Breast epithelium (tissue), 4 donors: ENCODE measurements at regions not wholly inside any gene's neighbourhood (a gene's known extent, or its start where the extent isn't known, plus 50 kb on each side); places are given as distances from the start of the nearest gene placed in this dataset.

Experiments
- DNase-seq, 2 donors: peaks; one replicate each; pipeline ENCODE4 v3.0.0-alpha.2; 2019; ENCODE audit warnings: low spot score in 2 of 2
- H3K27ac ChIP-seq, 2 donors: fragments of 200-600 bp; sonication (generic) in 1 of 2; one replicate each; pipeline ENCODE4 v1.5.1; 2016 to 2019; ENCODE audit warnings: mild to moderate bottlenecking in 1 of 2
- H3K27me3 ChIP-seq, 2 donors: fragments of 200-600 bp; sonication (generic) in 1 of 2; one replicate each; pipeline versions ENCODE4 v1.5.1 to v1.6.0; 2017 to 2019; ENCODE audit warnings: control low read depth in 1 of 2, mild to moderate bottlenecking in 1 of 2
- H3K36me3 ChIP-seq: fragments of 200-600 bp; one replicate; pipeline ENCODE4 v1.5.1; 2019
- H3K4me1 ChIP-seq, 2 donors: fragments of 200-600 bp; sonication (generic); one replicate each; pipeline ENCODE4 v1.5.1; 2016 to 2019; ENCODE audit warnings: control low read depth in 1 of 2
- H3K4me3 ChIP-seq, 3 donors: fragments of 200-600 bp; sonication (generic); 1 replicate in 2 of 3; 2 replicates in 1 of 3; pipeline ENCODE4 v1.5.1; 2016 to 2019; ENCODE audit warnings: mild to moderate bottlenecking in 3 of 3, moderate library complexity in 2 of 3
- H3K9me3 ChIP-seq, 2 donors: fragments of 200-600 bp; sonication (generic) in 1 of 2; one replicate each; pipeline ENCODE4 v1.5.1; 2016 to 2019; ENCODE audit warnings: control low read depth in 1 of 2
- POLR2A ChIP-seq: fragments of 450-650 bp; IDR thresholded peaks from one replicate; pipeline ENCODE4 v1.6.1; 2016; ENCODE audit warnings: antibody characterized with exemption, mild to moderate bottlenecking, moderate library complexity
- POLR2AphosphoS5 ChIP-seq, 3 donors: sonication (generic); formaldehyde crosslinking; IDR thresholded peaks; one replicate each; pipeline ENCODE4 v1.6.1; 2017; ENCODE audit warnings: antibody characterized with exemption in 3 of 3
- intact Hi-C: fragments of 100-400 bp; cut with DNase I; formaldehyde crosslinking; loops from one replicate; pipeline ENCODE4 v1.15.1; 2023; ENCODE audit warnings: low total_unique reads
- TF ChIP-seq, protein P1 (sequence below), 3 donors: fragments of 450-650 bp; IDR thresholded peaks; one replicate each; pipeline ENCODE4 v1.5.1; 2016 to 2017; ENCODE audit warnings: antibody characterized with exemption in 3 of 3, mild to moderate bottlenecking in 3 of 3, moderate library complexity in 3 of 3

DNA sequence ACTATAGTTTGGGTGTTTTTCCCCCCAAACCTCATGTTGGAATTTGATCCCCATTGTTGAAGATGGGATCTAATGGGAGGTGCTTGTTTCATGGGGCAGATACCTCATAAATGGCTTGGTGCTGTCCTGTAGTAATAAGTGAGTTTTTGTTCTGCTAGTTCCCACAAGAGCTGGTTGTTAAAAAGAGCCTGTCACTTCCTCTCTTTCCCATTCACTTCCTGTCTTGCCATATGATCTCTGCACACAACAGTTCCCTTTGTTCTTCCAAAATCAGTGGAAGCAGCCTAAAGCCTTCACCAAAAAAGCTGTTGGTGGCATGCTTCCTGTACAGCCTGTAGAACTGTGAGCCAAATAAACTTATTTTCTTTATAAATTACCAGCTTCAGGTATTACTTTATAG, 768.2 kb upstream of the VRK2 start:
- no peak for TF ChIP-seq POLR2AphosphoS5 (IDR thresholded peaks at IDR 0.05)
- no peak overlapping the region for H3K4me3 ChIP-seq
- H3K27me3 ChIP-seq, result no peaks in the 10 kb centered on the region
- H3K27ac ChIP-seq, result no peak overlapping the region
- intact Hi-C loops, result no loop called here
- H3K4me1 ChIP-seq, result no peaks in the 10 kb centered on the region
- H3K36me3 ChIP-seq, result no peaks in the 10 kb centered on the region
- no peak for DNase-seq
- peaks cover 6 to 19% of the 10 kb centered on the region in 2 donors for H3K9me3 ChIP-seq

DNA sequence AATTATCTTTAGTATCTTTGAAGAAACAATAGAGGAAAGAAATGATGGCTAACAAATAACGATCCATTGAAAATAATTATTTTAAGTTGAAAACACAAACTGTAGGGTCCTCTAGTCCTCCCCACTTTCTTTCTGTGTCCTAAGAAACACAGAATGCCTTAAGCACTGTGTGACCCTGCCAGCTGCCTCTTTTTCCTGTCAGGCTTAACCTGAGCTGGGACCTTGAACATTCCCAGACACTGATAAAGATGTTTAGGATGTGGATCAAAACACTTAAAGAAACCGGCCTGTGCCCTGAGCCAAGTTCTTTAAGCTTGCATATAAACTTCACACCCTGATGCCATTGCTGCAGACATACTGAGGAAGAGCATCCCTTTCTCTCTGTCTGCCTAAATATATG, 755.4 kb upstream of the VRK2 start:
- no peaks in the 10 kb centered on the region for H3K4me1 ChIP-seq
- no peak overlapping the region for H3K4me3 ChIP-seq
- no peaks in the 10 kb centered on the region for H3K9me3 ChIP-seq
- intact Hi-C loops, result no loop called here
- no peak overlapping the region for H3K27ac ChIP-seq
- no peaks in the 10 kb centered on the region for H3K36me3 ChIP-seq
- DNase-seq, result no peak
- TF ChIP-seq, protein P1, sequence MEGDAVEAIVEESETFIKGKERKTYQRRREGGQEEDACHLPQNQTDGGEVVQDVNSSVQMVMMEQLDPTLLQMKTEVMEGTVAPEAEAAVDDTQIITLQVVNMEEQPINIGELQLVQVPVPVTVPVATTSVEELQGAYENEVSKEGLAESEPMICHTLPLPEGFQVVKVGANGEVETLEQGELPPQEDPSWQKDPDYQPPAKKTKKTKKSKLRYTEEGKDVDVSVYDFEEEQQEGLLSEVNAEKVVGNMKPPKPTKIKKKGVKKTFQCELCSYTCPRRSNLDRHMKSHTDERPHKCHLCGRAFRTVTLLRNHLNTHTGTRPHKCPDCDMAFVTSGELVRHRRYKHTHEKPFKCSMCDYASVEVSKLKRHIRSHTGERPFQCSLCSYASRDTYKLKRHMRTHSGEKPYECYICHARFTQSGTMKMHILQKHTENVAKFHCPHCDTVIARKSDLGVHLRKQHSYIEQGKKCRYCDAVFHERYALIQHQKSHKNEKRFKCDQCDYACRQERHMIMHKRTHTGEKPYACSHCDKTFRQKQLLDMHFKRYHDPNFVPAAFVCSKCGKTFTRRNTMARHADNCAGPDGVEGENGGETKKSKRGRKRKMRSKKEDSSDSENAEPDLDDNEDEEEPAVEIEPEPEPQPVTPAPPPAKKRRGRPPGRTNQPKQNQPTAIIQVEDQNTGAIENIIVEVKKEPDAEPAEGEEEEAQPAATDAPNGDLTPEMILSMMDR (IDR thresholded peaks at IDR 0.05), result no peak
- no peak for TF ChIP-seq POLR2AphosphoS5 (IDR thresholded peaks at IDR 0.05)
- no peak for TF ChIP-seq POLR2A
- H3K27me3 ChIP-seq, result no peaks in the 10 kb centered on the region

DNA sequence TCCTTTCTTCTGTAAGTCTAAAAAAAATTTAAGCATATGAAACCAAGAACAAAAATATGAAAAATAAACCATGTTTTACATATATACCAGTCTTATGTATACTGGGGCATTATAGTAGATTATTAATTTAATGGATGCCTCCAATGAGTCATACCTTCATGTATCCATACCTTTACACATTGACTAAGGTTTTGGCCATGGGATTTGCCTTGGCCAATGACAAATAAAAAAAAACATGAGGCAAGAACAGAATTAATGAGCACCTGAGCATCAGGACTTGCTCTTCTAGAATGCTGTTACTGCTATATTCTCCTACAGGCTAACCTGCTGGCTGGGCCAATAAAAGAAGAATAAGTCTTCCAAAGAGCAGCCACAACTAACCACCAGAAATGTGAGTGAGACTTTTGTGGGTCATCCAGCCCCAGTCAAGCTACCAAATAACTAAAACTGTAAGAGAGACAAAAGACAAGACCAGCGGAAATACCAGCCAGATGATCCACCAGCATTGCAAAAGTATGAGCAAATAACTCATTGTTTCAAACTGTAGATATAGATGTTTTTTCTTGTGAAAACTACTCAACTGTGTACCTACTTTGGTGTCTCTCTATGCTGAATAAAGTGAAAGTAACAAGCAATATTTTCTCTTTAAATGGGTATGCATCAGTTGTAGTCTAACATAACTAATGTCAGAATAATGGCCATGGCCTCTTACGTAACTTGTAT, 749.6 kb upstream of the VRK2 start:
- H3K36me3 ChIP-seq, result no peaks in the 10 kb centered on the region
- DNase-seq, result no peak
- TF ChIP-seq, protein P1 (IDR thresholded peaks at IDR 0.05), result no peak
- no peak for TF ChIP-seq POLR2AphosphoS5 (IDR thresholded peaks at IDR 0.05)
- no peak for TF ChIP-seq POLR2A
- no peak overlapping the region for H3K4me3 ChIP-seq
- intact Hi-C loops, result no loop called here
- H3K27me3 ChIP-seq, result no peaks in the 10 kb centered on the region
- no peak overlapping the region for H3K27ac ChIP-seq
- H3K4me1 ChIP-seq, result no peaks in the 10 kb centered on the region
- no peaks in the 10 kb centered on the region for H3K9me3 ChIP-seq

DNA sequence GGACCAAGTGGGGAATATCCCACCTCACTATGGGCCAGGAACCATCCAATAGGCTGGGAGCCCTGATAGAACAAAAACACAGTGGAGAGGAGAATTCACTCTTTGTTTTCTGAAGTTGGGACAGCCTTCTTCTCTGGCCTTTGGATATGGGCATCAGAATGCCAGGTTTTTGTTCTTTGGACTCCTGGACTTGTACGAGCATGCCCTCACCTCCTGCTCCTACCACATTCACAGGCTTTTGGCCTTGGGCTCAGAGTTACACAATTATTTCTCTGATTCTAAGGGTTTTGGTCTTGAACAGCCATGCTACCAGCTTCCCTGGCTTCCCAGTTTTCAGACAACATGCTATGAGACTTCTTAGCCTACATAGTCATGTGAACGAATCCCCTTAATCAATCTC, 732.9 kb upstream of the VRK2 start:
- TF ChIP-seq POLR2AphosphoS5 (IDR thresholded peaks at IDR 0.05), result no peak
- TF ChIP-seq, protein P1 (IDR thresholded peaks at IDR 0.05), result no peak
- TF ChIP-seq POLR2A, result no peak
- H3K4me1 ChIP-seq, result no peaks in the 10 kb centered on the region
- no peaks in the 10 kb centered on the region for H3K9me3 ChIP-seq
- no peaks in the 10 kb centered on the region for H3K36me3 ChIP-seq
- DNase-seq, result no peak
- no peak overlapping the region for H3K27ac ChIP-seq
- intact Hi-C loops, result no loop called here
- no peak overlapping the region for H3K4me3 ChIP-seq
- H3K27me3 ChIP-seq, result no peaks in the 10 kb centered on the region

DNA sequence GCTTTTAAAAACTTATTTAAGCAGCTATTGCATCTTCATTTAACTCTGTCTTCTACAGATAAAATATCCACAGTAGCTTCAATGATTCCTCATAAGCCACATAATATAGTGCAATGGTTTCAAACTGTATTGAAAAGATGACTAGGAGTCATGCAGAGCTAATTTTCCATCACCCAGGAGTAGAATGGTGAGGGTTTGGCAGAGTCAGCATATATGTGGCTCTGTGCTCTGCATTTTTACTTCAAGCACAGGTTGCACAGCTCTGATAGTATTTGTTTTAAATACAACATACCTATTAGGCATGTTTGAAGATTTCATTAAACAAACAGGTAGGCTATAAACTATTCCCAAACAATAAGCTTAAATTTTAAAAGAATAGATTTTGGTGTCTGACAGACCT, 731.9 kb upstream of the VRK2 start:
- Histone ChIP-seq H3K27me3 (no peaks in the 10 kb centered on the region), H3K4me3 (no peak overlapping the region), H3K36me3 (no peaks in the 10 kb centered on the region), H3K4me1 (no peaks in the 10 kb centered on the region), H3K27ac (no peak overlapping the region), H3K9me3 (no peaks in the 10 kb centered on the region)
- intact Hi-C loops, result no loop called here
- TF ChIP-seq POLR2A, result no peak
- TF ChIP-seq, protein P1 (IDR thresholded peaks at IDR 0.05), result no peak
- no peak for TF ChIP-seq POLR2AphosphoS5 (IDR thresholded peaks at IDR 0.05)
- no peak for DNase-seq
